Naive thymus-derived CD4-positive, alpha-beta T cell (primary cell): ENCODE measurements at regions not wholly inside any gene's neighbourhood (a gene's known extent, or its start where the extent isn't known, plus 50 kb on each side); places are given as distances from the start of the nearest gene placed in this dataset.

Experiments used
- ATAC-seq: fragments of 150-1000 bp; cut with Tn5 transposase; 2 replicates; pipeline ENCODE4 v1.10.0; 2021; ENCODE audit warnings: mild to moderate bottlenecking, moderate library complexity
- CTCF ChIA-PET: fragments of 350-600 bp; sonication (Branson Sonifier 250); formaldehyde crosslinking; loops from one replicate; lab custom pipeline; 2021; ENCODE audit warnings: antibody characterized with exemption; lab: Charles Lee
- POLR2A ChIA-PET: fragments of 350-600 bp; sonication (Branson Sonifier 250); formaldehyde crosslinking; loops from one replicate; lab custom pipeline; 2021; ENCODE audit warnings: antibody characterized with exemption, inconsistent platforms; lab: Charles Lee
- DNase-seq, 9 donors: peaks; one replicate each; pipeline versions ENCODE4 v3.0.0 to v3.0.0-alpha.2; 2020 to 2022; ENCODE audit warnings: mixed read lengths in 1 of 9
- H3K27ac ChIP-seq: one replicate; pipeline ENCODE4 v1.7.0; 2013; ENCODE audit warnings: mild to moderate bottlenecking, low read depth, low read length, moderate library complexity
- H3K27me3 ChIP-seq, 2 donors: one replicate each; pipeline ENCODE4 v1.7.0; 2013; ENCODE audit warnings: low read length in 2 of 2, mild to moderate bottlenecking in 2 of 2, moderate library complexity in 2 of 2; ENCODE audit not compliant: control insufficient read depth in 2 of 2, insufficient read depth in 2 of 2
- H3K36me3 ChIP-seq, 3 experiments: 1 replicate in 2 of 3; 2 replicates in 1 of 3; pipeline ENCODE4 v1.7.0; 2013; ENCODE audit warnings: low read length in 3 of 3, mild to moderate bottlenecking in 3 of 3, moderate library complexity in 1 of 3; ENCODE audit not compliant: insufficient read depth in 3 of 3, control insufficient read depth in 2 of 3
- H3K4me1 ChIP-seq, 2 donors: one replicate each; pipeline ENCODE4 v1.7.0; 2013; ENCODE audit warnings: low read length in 2 of 2, mild to moderate bottlenecking in 2 of 2, moderate library complexity in 1 of 2; ENCODE audit not compliant: control insufficient read depth in 2 of 2, insufficient read depth in 2 of 2
- H3K4me3 ChIP-seq: 2 replicates; pipeline ENCODE4 v1.7.0; 2013; ENCODE audit warnings: mild to moderate bottlenecking, low read length
- H3K9me3 ChIP-seq, 3 experiments: 1 replicate in 2 of 3; 2 replicates in 1 of 3; pipeline ENCODE4 v1.7.0; 2013; ENCODE audit warnings: low read length in 3 of 3; ENCODE audit not compliant: control insufficient read depth in 2 of 3
- H3K27ac Mint-ChIP-seq, 9 donors: one replicate each; pipeline ENCODE4 v1.8.0; 2020 to 2022; ENCODE audit warnings: mixed read lengths in 9 of 9, mild to moderate bottlenecking in 8 of 9, moderate library complexity in 5 of 9, inconsistent platforms in 2 of 9
- H3K27me3 Mint-ChIP-seq, 5 donors: one replicate each; pipeline ENCODE4 v1.8.0; 2021 to 2022; ENCODE audit warnings: mixed read lengths in 5 of 5, mild to moderate bottlenecking in 1 of 5
- H3K36me3 Mint-ChIP-seq, 5 donors: one replicate each; pipeline ENCODE4 v1.8.0; 2020 to 2022; ENCODE audit warnings: mixed read lengths in 5 of 5, mild to moderate bottlenecking in 3 of 5, inconsistent platforms in 1 of 5
- H3K4me1 Mint-ChIP-seq, 7 donors: one replicate each; pipeline ENCODE4 v1.8.0; 2020 to 2022; ENCODE audit warnings: mixed read lengths in 7 of 7, mild to moderate bottlenecking in 3 of 7, inconsistent platforms in 1 of 7
- H3K4me3 Mint-ChIP-seq, 10 donors: one replicate each; pipeline ENCODE4 v1.8.0; 2020 to 2022; ENCODE audit warnings: mild to moderate bottlenecking in 10 of 10, mixed read lengths in 10 of 10, moderate library complexity in 6 of 10, inconsistent platforms in 2 of 10
- H3K9me3 Mint-ChIP-seq, 11 donors: one replicate each; pipeline ENCODE4 v1.8.0; 2020 to 2022; ENCODE audit warnings: mixed read lengths in 11 of 11, mild to moderate bottlenecking in 4 of 11, inconsistent platforms in 1 of 11, moderate library complexity in 1 of 11
- intact Hi-C, 2 donors: fragments of 100-400 bp; cut with micrococcal nuclease; formaldehyde crosslinking; loops; one replicate each; pipeline ENCODE4 v1.15.1; 2023

DNA sequence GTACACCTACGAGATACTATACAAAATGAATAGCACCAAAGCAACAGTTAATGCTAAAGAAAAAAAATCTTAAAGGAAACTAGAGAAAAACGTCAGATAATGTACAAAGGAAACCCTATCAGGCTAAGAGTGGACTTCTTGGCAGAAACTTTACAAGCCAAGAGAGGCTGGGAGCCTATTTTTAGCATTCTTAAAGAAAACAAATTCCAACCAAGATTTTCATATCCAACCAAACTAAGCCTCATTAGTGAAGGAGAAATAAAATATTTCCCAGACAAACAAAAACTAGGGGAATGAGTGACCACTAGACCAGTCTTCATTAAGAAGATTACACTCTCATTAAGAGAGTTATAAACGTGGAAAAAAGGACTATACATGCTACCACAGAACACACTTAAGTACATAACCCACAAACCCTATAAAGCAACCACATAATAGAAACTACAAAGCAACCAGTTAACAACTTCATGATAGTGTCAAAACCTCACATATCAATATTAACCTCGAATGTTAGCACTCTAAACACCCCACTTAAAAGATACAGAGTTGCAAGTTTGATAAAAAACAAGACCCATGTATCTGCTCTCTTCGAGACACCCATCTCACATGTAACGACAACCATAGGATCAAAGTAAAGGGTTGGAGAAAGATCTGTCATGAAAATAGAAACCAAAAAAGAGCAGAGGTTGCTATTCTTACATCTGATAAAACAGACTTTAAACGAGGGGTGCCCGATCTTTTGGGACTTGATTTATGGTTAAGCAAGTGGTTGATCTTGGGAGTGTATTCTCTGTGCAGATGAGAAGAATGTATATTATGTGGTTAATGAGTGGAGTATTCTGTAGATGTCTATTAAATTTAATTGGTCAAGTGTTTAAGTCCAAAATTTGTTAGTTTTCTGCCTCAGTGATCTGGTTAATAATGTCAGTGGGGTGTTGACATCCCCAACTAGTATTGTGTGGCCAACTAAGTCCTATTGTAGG lies 1301.4 kb downstream of the PLA2G4A start:
- H3K36me3 Mint-ChIP-seq, result no peaks in the 10 kb centered on the region

DNA sequence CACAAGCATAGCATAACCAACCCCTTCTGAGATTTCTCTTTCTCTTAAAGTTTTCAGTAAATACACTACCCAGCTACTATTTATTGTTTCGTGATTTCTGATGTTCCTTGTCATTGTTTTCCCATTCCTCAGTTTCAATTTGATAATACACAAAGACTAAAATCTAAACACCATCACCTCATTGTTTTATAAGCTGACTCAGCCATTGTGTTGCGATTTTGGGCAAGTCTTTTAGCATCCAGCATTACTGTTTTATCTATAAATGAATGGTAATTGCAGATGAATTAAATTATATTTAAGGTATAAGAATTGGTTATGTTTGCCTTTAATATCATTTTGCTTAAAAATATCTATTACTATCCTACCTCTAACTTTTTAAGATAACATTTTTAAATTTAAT lies 1308.5 kb downstream of the PLA2G4A start:
- Histone ChIP-seq H3K27me3 (no peaks in the 10 kb centered on the region), H3K9me3 (no peaks in the 10 kb centered on the region), H3K27ac (no peak overlapping the region), H3K4me3 (no peak overlapping the region), H3K36me3 (no peaks in the 10 kb centered on the region), H3K4me1 (no peaks in the 10 kb centered on the region)
- ChIA-PET CTCF (no interaction called here), POLR2A (no interaction called here)
- ATAC-seq (no peak), DNase-seq (no peak)
- intact Hi-C loops, result no loop called here
- Mint-ChIP-seq H3K27me3 (no peaks in the 10 kb centered on the region), H3K9me3 (peaks cover 0 to 9% (median 2%) of the 10 kb centered on the region in 11 donors), H3K27ac (no peak overlapping the region), H3K4me1 (no peaks in the 10 kb centered on the region), H3K4me3 (no peak overlapping the region), H3K36me3 (no peaks in the 10 kb centered on the region)

More for the DNA sequence above, 1301.4 kb downstream of the PLA2G4A start:
- H3K27ac Mint-ChIP-seq, result no peak overlapping the region
- intact Hi-C loops, result no loop called here
- Histone ChIP-seq H3K27ac (no peak overlapping the region), H3K36me3 (no peaks in the 10 kb centered on the region), H3K4me3 (no peak overlapping the region), H3K4me1 (no peaks in the 10 kb centered on the region), H3K9me3 (no peaks in the 10 kb centered on the region), H3K27me3 (no peaks in the 10 kb centered on the region)
- ATAC-seq (no peak), DNase-seq (no peak)
- CTCF ChIA-PET, result no interaction called here
- POLR2A ChIA-PET, result no interaction called here
- H3K4me3 Mint-ChIP-seq, result no peak overlapping the region
- H3K4me1 Mint-ChIP-seq, result no peaks in the 10 kb centered on the region
- peaks cover 0 to 9% (median 0%) of the 10 kb centered on the region in 11 donors for H3K9me3 Mint-ChIP-seq
- no peaks in the 10 kb centered on the region for H3K27me3 Mint-ChIP-seq

DNA sequence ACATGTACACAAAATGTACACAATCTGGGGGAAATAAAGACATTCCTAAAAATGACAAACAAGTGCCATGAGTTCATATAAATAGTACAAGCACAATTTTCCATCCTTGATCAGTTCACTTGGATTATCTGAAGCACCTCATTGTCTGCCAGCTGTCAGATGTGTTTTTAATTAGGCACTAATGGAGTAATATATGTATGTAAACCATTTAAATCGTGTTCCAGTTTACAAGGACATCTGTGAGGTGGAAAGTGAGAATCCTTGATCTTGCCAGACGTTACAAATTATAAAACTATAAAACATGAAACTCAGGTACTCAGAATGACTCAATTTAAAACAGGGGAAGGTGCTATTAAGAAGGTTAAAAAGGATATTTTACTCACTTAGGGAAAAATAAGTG lies 1312.2 kb downstream of the PLA2G4A start:
- ATAC-seq, result no peak
- DNase-seq, result no peak
- Histone ChIP-seq H3K9me3 (no peaks in the 10 kb centered on the region), H3K36me3 (no peaks in the 10 kb centered on the region), H3K4me3 (no peak overlapping the region), H3K4me1 (no peaks in the 10 kb centered on the region), H3K27me3 (no peaks in the 10 kb centered on the region), H3K27ac (no peak overlapping the region)
- H3K27me3 Mint-ChIP-seq, result no peaks in the 10 kb centered on the region
- CTCF ChIA-PET, result no interaction called here
- no peak overlapping the region for H3K4me3 Mint-ChIP-seq
- no peaks in the 10 kb centered on the region for H3K4me1 Mint-ChIP-seq
- peaks cover under 1 to 11% (median 5%) of the 10 kb centered on the region in 11 donors for H3K9me3 Mint-ChIP-seq
- POLR2A ChIA-PET, result no interaction called here
- H3K27ac Mint-ChIP-seq, result no peak overlapping the region
- intact Hi-C loops, result no loop called here
- H3K36me3 Mint-ChIP-seq, result peaks cover 0 to 5% (median 0%) of the 10 kb centered on the region in 5 donors

DNA sequence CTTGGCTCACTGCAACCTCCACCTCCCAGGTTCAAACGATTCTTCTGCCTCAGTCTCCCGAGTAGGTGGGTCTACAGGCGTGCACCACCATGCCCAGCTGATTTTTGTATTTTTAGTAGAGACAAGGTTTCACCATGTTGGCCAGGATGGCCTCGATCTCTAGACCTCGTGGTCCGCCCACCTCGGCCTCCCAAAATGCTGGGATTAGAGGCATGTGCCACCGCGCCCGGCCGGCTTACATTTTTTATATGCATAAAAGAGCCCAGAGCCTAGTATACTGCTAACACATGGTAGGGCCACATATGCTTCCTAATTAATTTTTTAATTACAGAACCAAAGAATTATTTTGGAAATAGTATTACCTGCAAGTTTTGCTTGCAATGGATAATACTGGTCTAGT lies 1325.4 kb downstream of the PLA2G4A start:
- intact Hi-C loops, result no loop called here
- Histone ChIP-seq H3K27ac (no peak overlapping the region), H3K9me3 (no peaks in the 10 kb centered on the region), H3K4me3 (no peak overlapping the region), H3K27me3 (no peaks in the 10 kb centered on the region), H3K4me1 (no peaks in the 10 kb centered on the region), H3K36me3 (no peaks in the 10 kb centered on the region)
- Mint-ChIP-seq H3K4me1 (no peaks in the 10 kb centered on the region), H3K36me3 (no peaks in the 10 kb centered on the region), H3K27ac (no peak overlapping the region), H3K4me3 (no peak overlapping the region), H3K27me3 (no peaks in the 10 kb centered on the region), H3K9me3 (peaks cover 0 to 12% (median 0%) of the 10 kb centered on the region in 11 donors)
- ChIA-PET CTCF (no interaction called here), POLR2A (no interaction called here)
- ATAC-seq, result no peak
- DNase-seq, result no peak

DNA sequence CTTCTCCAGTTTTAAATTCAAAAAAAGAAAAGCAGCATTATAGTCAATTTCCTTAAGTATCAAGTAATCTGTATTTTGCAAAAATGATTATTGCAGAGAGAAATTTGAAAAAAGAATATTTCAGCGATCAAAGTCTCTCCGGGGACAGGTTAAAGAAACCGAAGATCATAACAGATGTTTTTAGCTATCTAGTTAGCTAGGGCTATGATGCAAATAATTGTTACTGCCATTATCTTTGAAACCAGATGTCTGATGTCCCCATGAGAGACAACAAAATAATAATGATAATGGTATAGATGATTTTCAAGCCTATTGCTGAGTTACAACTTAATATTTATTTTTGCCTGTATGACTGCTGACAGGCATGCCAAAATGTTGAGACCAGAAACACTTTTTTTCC lies 1326.0 kb downstream of the PLA2G4A start:
- no peak overlapping the region for H3K27ac ChIP-seq
- no peaks in the 10 kb centered on the region for H3K4me1 ChIP-seq
- DNase-seq (no peak), ATAC-seq (no peak)
- H3K4me3 ChIP-seq, result no peak overlapping the region
- Mint-ChIP-seq H3K4me1 (no peaks in the 10 kb centered on the region), H3K9me3 (peaks cover 0 to 12% (median 0%) of the 10 kb centered on the region in 11 donors), H3K36me3 (no peaks in the 10 kb centered on the region), H3K27me3 (no peaks in the 10 kb centered on the region), H3K27ac (no peak overlapping the region), H3K4me3 (no peak overlapping the region)
- intact Hi-C loops, result no loop called here
- no peaks in the 10 kb centered on the region for H3K27me3 ChIP-seq
- H3K36me3 ChIP-seq, result no peaks in the 10 kb centered on the region
- POLR2A ChIA-PET, result no interaction called here
- CTCF ChIA-PET, result interaction anchor here (0.6 kb wide), 1 partner anchor 82 kb away, joined by 3 read pairs; no protein-coding TSS in a partner anchor
- H3K9me3 ChIP-seq, result no peaks in the 10 kb centered on the region

DNA sequence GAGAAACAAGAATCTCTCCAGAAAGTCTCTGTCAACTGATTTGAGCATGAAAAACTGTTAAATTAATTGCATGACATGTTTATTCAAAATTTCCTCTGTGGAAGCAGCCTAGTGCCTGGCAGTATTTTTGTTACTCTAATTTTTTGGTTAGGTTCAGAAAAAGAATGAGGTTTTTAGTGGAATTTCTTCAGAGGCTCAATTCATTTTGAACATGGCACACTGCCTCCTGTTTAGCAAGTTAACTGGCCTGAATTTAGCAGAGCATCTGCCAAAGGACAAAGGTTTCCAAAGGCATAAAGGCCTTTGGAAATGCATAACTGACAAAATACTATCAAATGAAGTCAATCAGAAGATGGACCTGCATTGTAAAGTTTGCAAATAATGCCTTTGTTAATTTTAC lies 1326.5 kb downstream of the PLA2G4A start:
- intact Hi-C loops, result no loop called here
- no peak overlapping the region for H3K27ac ChIP-seq
- ATAC-seq (no peak), DNase-seq (no peak)
- no peaks in the 10 kb centered on the region for H3K27me3 Mint-ChIP-seq
- no peaks in the 10 kb centered on the region for H3K36me3 Mint-ChIP-seq
- H3K4me3 Mint-ChIP-seq, result no peak overlapping the region
- no peaks in the 10 kb centered on the region for H3K27me3 ChIP-seq
- H3K4me1 Mint-ChIP-seq, result no peaks in the 10 kb centered on the region
- H3K9me3 ChIP-seq, result no peaks in the 10 kb centered on the region
- no peaks in the 10 kb centered on the region for H3K36me3 ChIP-seq
- H3K9me3 Mint-ChIP-seq, result peaks cover 0 to 12% (median 0%) of the 10 kb centered on the region in 11 donors
- ChIA-PET CTCF (interaction anchor here (0.6 kb wide), 1 partner anchor 83 kb away, joined by 3 read pairs; no protein-coding TSS in a partner anchor), POLR2A (no interaction called here)
- H3K27ac Mint-ChIP-seq, result no peak overlapping the region
- no peaks in the 10 kb centered on the region for H3K4me1 ChIP-seq
- no peak overlapping the region for H3K4me3 ChIP-seq

DNA sequence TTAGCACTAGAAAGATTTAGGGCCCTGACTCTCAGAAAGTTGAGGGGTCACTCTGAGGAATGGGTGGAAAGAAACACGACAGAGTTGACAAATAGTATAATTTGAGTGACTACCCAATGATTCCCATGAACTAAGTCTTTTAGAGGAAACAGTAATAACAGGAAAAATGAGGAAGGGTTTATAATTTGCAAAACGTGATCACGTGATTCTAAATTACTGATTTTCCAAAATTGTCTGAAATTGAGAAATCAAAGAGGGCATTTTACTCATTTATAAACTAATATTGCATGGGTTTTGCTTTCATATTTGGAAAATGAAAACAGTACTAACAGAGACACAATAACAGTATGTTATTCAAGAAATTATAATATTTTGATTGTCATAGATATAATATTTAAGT lies 1335.7 kb downstream of the PLA2G4A start:
- no peaks in the 10 kb centered on the region for H3K9me3 ChIP-seq
- no peaks in the 10 kb centered on the region for H3K27me3 ChIP-seq
- no peaks in the 10 kb centered on the region for H3K36me3 ChIP-seq
- no peaks in the 10 kb centered on the region for H3K4me1 ChIP-seq
- Mint-ChIP-seq H3K27ac (no peak overlapping the region), H3K36me3 (no peaks in the 10 kb centered on the region), H3K27me3 (no peaks in the 10 kb centered on the region), H3K9me3 (peaks cover 0 to 17% (median 2%) of the 10 kb centered on the region in 11 donors), H3K4me1 (no peaks in the 10 kb centered on the region), H3K4me3 (no peak overlapping the region)
- ATAC-seq (no peak), DNase-seq (no peak)
- intact Hi-C loops, result no loop called here
- no peak overlapping the region for H3K27ac ChIP-seq
- CTCF ChIA-PET, result no interaction called here
- POLR2A ChIA-PET, result no interaction called here
- H3K4me3 ChIP-seq, result no peak overlapping the region
